ENCODE measurements at regions not wholly inside any gene's neighbourhood (a gene's known extent, or its start where the extent isn't known, plus 50 kb on each side); places are given as distances from the start of the nearest gene placed in this dataset.

DNA sequence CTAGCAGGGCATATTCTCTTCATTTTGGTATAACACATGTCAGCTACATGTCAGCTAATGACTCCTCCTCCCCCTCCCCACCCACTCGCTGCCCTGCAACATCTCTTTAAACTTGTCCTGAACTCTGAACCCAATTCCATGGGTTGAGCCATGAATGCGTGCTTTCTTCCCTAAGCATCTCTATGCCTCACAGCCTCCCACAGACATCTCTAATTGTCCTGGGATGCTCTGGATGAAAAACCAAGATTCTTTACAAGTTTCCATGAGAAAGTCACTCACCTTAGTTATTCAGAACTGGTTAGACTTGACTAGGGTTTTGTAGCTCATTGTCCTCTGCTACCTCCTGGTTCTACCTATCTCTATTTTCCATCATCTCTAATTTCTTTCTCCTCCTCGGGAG is 629.1 kb downstream of the TBL1XR1 start:
- TF ChIP-seq POLR2A (IDR thresholded peaks at IDR 0.05) = no peak
- no peak for TF ChIP-seq CTCF (IDR thresholded peaks at IDR 0.05 in 4 of 5, conservative IDR thresholded peaks at IDR 0.05 in 1 of 5)

All from gastrocnemius medialis (tissue), 4 donors.